ENCODE measurements at regions not wholly inside any gene's neighbourhood (a gene's known extent, or its start where the extent isn't known, plus 50 kb on each side); places are given as distances from the start of the nearest gene placed in this dataset.

GRCh38 chr10:109343293-109343692 is 580.0 kb downstream of the XPNPEP1 start:
- TF ChIP-seq CTCF (IDR thresholded peaks at IDR 0.05; ENCODE audit: low read length) (no peak), EZH2 (IDR thresholded peaks at IDR 0.05; ENCODE audit: borderline replicate concordance, low read length) (no peak)

Measured in OCI-LY1 (cell line).